Caco-2 (cell line): ENCODE measurements at regions not wholly inside any gene's neighbourhood (a gene's known extent, or its start where the extent isn't known, plus 50 kb on each side); places are given as distances from the start of the nearest gene placed in this dataset.

ENCODE experiments used
- BruUV-seq: library from RNA; stranded (reverse); fragments of 400-500 nt; replicated peaks from 2 replicates; lab custom pipeline; 2021; lab: Mats Ljungman, UMichigan
- CTCF ChIA-PET: fragments of 300-600 bp; sonication (Branson Sonifier 250); formaldehyde crosslinking; loops from one replicate; lab custom pipeline; 2022; ENCODE audit warnings: antibody characterized with exemption; lab: Charles Lee
- POLR2A ChIA-PET: fragments of 300-600 bp; sonication (Branson Sonifier 250); formaldehyde crosslinking; loops from one replicate; lab custom pipeline; 2022; ENCODE audit warnings: antibody characterized with exemption; lab: Charles Lee
- DNase-seq, 2 experiments: peaks; one replicate each; pipeline versions ENCODE4 v3.0.0 to v3.0.0-alpha.2; 2020 to 2022
- H3K27me3 ChIP-seq: replicated peaks from 2 replicates; pipeline ENCODE4 v1.6.0; 2011; ENCODE audit warnings: low read length; ENCODE audit not compliant: control insufficient read depth, insufficient read depth
- H3K36me3 ChIP-seq: 2 replicates; pipeline ENCODE4 v1.5.1; 2011; ENCODE audit warnings: low read length; ENCODE audit not compliant: control insufficient read depth, insufficient read depth
- H3K4me1 ChIP-seq: fragments of 250-450 bp; sonication (Bioruptor Pico); 2 replicates; pipeline ENCODE4 v1.5.1; 2020; ENCODE audit warnings: mild to moderate bottlenecking
- H3K4me3 ChIP-seq: 2 replicates; pipeline ENCODE4 v1.5.1; 2011; ENCODE audit warnings: low read depth, mild to moderate bottlenecking, control low read depth, low read length
- H3K9me3 ChIP-seq: fragments of 250-450 bp; sonication (Bioruptor Pico); 2 replicates; pipeline ENCODE4 v1.5.1; 2020; ENCODE audit warnings: mild to moderate bottlenecking, moderate library complexity
- H3K27ac Mint-ChIP-seq: one replicate; pipeline ENCODE4 v1.8.0; 2022; ENCODE audit warnings: mixed read lengths; ENCODE audit not compliant: unreplicated experiment
- H3K27me3 Mint-ChIP-seq: one replicate; pipeline ENCODE4 v1.8.0; 2022; ENCODE audit warnings: mixed read lengths; ENCODE audit not compliant: insufficient read depth, unreplicated experiment
- H3K36me3 Mint-ChIP-seq: one replicate; pipeline ENCODE4 v1.8.0; 2022; ENCODE audit warnings: mild to moderate bottlenecking, mixed read lengths; ENCODE audit not compliant: insufficient read depth, unreplicated experiment
- H3K4me1 Mint-ChIP-seq: one replicate; pipeline ENCODE4 v1.8.0; 2022; ENCODE audit warnings: low read depth, mixed read lengths; ENCODE audit not compliant: unreplicated experiment
- H3K4me3 Mint-ChIP-seq: one replicate; pipeline ENCODE4 v1.8.0; 2022; ENCODE audit warnings: mild to moderate bottlenecking, moderate library complexity, mixed read lengths; ENCODE audit not compliant: unreplicated experiment
- H3K9me3 Mint-ChIP-seq: one replicate; pipeline ENCODE4 v1.8.0; 2022; ENCODE audit warnings: mixed read lengths; ENCODE audit not compliant: unreplicated experiment
- intact Hi-C: fragments of 100-400 bp; cut with micrococcal nuclease; formaldehyde crosslinking; loops from one replicate; pipeline ENCODE4 v1.10.0; 2022; ENCODE audit not compliant: unreplicated experiment
- TF ChIP-seq, protein P1 (sequence below), 2 experiments: fragments of 200-600 bp in 1 of 2; IDR thresholded peaks; 1 replicate in 1 of 2; 2 replicates in 1 of 2; pipeline versions ENCODE4 v1.5.1 to v1.8.0; 2011 to 2022; ENCODE audit warnings: antibody characterized with exemption in 1 of 2, control low read depth in 1 of 2, inconsistent platforms in 1 of 2, low read depth in 1 of 2, low read length in 1 of 2, mild to moderate bottlenecking in 1 of 2, moderate library complexity in 1 of 2; ENCODE audit not compliant: insufficient read depth in 1 of 2, severe bottlenecking in 1 of 2, unreplicated experiment in 1 of 2

DNA sequence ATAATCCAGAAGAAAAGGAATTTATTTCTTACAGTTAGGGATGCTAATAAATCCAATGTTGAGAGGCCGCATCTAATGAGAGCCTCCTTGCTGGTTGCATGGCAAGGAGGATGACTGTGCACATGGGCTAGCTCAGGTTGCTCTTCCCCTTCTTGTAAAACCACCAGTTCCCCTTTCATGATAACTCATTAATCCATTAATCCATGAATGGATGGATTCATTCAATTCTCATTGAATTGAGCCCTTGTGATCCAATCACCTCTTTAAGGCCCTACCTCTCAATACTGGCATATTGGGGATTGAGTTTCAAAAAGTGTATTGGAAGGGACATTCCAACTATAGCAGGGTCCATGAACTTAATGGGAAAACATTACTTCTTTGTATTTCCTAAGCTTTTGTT is 149.5 kb downstream of the BMP2 start:
- Histone ChIP-seq H3K27me3 (no peaks in the 10 kb centered on the region), H3K4me3 (no peak overlapping the region), H3K9me3 (no peaks in the 10 kb centered on the region), H3K4me1 (no peaks in the 10 kb centered on the region), H3K36me3 (no peaks in the 10 kb centered on the region)
- no peak for DNase-seq
- no TSS peak for BruUV-seq
- Mint-ChIP-seq H3K4me3 (no peak overlapping the region), H3K36me3 (no peaks in the 10 kb centered on the region), H3K27me3 (peaks cover 2% of the 10 kb centered on the region), H3K4me1 (no peaks in the 10 kb centered on the region), H3K9me3 (no peaks in the 10 kb centered on the region), H3K27ac (no peak overlapping the region)
- TF ChIP-seq, protein P1, sequence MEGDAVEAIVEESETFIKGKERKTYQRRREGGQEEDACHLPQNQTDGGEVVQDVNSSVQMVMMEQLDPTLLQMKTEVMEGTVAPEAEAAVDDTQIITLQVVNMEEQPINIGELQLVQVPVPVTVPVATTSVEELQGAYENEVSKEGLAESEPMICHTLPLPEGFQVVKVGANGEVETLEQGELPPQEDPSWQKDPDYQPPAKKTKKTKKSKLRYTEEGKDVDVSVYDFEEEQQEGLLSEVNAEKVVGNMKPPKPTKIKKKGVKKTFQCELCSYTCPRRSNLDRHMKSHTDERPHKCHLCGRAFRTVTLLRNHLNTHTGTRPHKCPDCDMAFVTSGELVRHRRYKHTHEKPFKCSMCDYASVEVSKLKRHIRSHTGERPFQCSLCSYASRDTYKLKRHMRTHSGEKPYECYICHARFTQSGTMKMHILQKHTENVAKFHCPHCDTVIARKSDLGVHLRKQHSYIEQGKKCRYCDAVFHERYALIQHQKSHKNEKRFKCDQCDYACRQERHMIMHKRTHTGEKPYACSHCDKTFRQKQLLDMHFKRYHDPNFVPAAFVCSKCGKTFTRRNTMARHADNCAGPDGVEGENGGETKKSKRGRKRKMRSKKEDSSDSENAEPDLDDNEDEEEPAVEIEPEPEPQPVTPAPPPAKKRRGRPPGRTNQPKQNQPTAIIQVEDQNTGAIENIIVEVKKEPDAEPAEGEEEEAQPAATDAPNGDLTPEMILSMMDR (IDR thresholded peaks at IDR 0.05; ENCODE audit: insufficient read depth in 1 of 2, low read depth in 1 of 2, low read length in 1 of 2, severe bottlenecking in 1 of 2, unreplicated experiment in 1 of 2): no peak
- POLR2A ChIA-PET: no interaction called here
- intact Hi-C loops: no loop called here
- CTCF ChIA-PET: no interaction called here

- Histone ChIP-seq H3K27me3 (no peaks in the 10 kb centered on the region), H3K9me3 (no peaks in the 10 kb centered on the region), H3K4me3 (no peak overlapping the region), H3K4me1 (no peaks in the 10 kb centered on the region), H3K36me3 (no peaks in the 10 kb centered on the region)
- CTCF ChIA-PET: no interaction called here
- H3K27ac Mint-ChIP-seq: no peak overlapping the region
- intact Hi-C loops: no loop called here
- no TSS peak for BruUV-seq
- H3K27me3 Mint-ChIP-seq: peaks cover 2% of the 10 kb centered on the region
- TF ChIP-seq, protein P1 (IDR thresholded peaks at IDR 0.05; ENCODE audit: insufficient read depth in 1 of 2, low read depth in 1 of 2, low read length in 1 of 2, severe bottlenecking in 1 of 2, unreplicated experiment in 1 of 2): no peak
- H3K4me3 Mint-ChIP-seq: no peak overlapping the region
- no peak for DNase-seq
- no peaks in the 10 kb centered on the region for H3K4me1 Mint-ChIP-seq
- no peaks in the 10 kb centered on the region for H3K36me3 Mint-ChIP-seq
- POLR2A ChIA-PET: no interaction called here
- H3K9me3 Mint-ChIP-seq: no peaks in the 10 kb centered on the region
These were observed 152.4 kb downstream of the BMP2 start for GRCh38 chr20:6919792-6920468.

- Mint-ChIP-seq H3K4me1 (peaks cover 4% of the 10 kb centered on the region), H3K27me3 (peaks cover 2% of the 10 kb centered on the region), H3K27ac (no peak overlapping the region), H3K4me3 (no peak overlapping the region), H3K9me3 (no peaks in the 10 kb centered on the region), H3K36me3 (no peaks in the 10 kb centered on the region)
- BruUV-seq: no TSS peak
- H3K4me1 ChIP-seq: no peaks in the 10 kb centered on the region
- H3K4me3 ChIP-seq: no peak overlapping the region
- no peaks in the 10 kb centered on the region for H3K9me3 ChIP-seq
- TF ChIP-seq, protein P1 (IDR thresholded peaks at IDR 0.05; ENCODE audit: insufficient read depth in 1 of 2, low read depth in 1 of 2, low read length in 1 of 2, severe bottlenecking in 1 of 2, unreplicated experiment in 1 of 2): no peak
- intact Hi-C loops: no loop called here
- no peak for DNase-seq
- H3K27me3 ChIP-seq: no peaks in the 10 kb centered on the region
- ChIA-PET CTCF (interaction anchor here (0.6 kb wide), 1 partner anchor 1794 kb away, joined by 3 read pairs; the partner anchor contains the start of gene CDS2), POLR2A (no interaction called here)
- H3K36me3 ChIP-seq: no peaks in the 10 kb centered on the region
These were observed 153.6 kb downstream of the BMP2 start for GRCh38 chr20:6920991-6921613.
